Activated CD4-positive, alpha-beta T cell treated with anti-CD3 and anti-CD28 coated beads, Interleukin-2, Interleukin-6, amounts not matched to agents 100 ng/mL and 50 ng/mL, durations not matched to agents 16 hours and 8 hours (primary cell): ENCODE measurements at regions not wholly inside any gene's neighbourhood (a gene's known extent, or its start where the extent isn't known, plus 50 kb on each side); places are given as distances from the start of the nearest gene placed in this dataset.
"Not testable (repeated sequence)": the region's sequence is repeated elsewhere in the genome, so short reads cannot be mapped to it uniquely, and the experiment has no call there.

Experiments used
- DNase-seq: peaks from one replicate; pipeline ENCODE4 v3.0.0-alpha.2; 2020

DNA sequence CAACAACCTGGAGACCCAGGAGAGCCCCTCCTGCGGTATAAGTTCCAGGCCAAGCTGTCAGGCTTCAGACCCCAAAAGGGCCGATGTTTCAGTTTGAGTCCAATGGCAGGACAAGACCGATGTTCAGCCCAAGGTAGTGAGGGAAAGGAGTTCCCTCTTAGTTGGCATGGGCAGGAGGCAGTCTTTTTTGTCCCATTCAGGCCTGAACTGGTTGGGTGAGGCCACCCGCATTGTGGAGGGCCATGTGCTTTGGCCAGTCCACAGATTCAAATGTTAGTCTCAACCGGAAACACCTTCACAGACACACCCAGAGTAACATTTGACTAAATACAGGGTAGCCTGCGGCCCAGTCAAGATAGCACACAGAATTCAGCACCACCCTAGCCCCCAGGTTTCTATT, 89.6 kb upstream of the ANKRD10 start:
- DNase-seq: no peak

DNA sequence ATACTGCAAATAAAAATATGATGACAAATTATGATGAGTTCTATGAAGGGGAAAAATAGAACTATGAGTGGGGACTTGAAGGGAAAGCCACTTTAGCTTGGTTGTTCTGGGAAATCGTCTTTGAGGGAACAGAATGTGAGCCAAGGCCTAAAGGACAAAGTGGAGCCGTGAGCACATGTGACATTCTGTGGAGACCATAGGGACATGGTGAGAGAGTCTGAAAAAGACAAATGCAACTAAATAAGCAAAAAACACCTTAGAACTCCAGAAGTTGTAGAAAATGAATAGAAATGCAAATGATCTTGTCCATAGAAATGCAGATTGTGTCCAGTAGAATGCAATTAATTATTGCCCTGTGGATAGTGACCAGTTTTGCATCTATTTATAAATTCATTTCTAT, 86.8 kb upstream of the ANKRD10 start:
- no peak for DNase-seq

DNA sequence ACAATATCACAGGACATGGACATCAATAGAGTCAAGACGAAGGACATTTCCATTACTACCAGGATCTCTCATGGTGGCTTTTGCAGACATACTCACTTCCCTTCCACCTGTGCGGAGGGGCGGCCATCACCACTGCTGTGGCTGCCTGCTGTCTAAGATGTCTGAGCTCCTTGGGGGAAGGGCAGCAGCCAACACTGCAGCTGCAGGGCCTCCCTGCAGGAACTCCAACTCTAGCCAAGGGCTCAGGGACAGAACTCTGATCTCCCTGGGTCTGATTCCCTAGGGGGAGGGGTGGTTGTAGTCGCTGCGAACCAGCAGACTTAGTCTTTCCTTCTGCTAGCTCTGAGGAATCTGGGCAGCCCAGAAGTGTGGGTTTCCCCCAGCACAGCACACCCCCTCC, 78.9 kb upstream of the ANKRD10 start:
- no peak for DNase-seq

DNA sequence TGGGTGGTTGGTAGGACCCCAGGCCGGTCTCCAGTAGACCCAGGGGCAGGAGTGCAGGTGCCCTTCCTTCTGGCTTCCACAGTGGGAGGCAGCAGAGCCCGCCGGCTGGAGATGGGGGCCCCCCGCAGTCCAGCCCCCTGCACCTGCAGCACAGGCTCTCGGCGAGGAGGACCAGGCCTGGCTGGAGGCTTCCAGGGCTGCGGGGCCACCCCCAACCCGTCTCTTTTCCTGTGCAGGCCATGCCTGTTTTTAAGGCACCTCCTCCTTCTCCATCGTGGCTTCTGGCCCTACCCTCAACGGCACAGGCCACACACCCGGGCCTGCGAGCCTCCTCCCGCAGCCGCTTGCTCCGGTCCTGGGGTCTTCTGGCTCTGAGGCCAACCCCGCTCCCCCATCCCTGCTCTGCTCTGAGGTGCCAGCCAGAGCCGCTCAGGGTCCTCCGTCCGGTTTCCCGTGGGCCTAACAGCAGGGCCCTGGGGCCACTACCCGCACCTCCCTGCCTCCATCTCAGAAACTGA, 77.2 kb upstream of the ANKRD10 start:
- DNase-seq: no peak

DNA sequence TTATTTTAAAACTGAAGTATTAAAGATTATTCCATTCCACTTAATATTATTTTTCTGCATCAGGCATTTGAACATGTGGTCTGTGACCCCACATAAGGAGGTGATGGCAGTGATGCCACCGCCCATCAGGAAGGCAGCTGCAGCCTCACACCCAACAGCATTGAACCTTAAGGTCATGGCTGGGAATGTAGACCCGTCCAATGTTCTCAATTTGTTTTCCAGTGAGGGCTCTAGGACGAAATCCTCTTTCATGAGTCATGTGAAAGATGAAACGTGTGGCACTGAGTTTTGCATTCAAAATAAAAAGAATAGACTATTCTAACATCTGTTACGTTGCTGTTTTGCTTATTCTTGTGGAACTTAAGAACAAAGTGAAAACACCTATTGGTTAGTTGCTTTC, 74.5 kb upstream of the ANKRD10 start:
- no peak for DNase-seq

DNA sequence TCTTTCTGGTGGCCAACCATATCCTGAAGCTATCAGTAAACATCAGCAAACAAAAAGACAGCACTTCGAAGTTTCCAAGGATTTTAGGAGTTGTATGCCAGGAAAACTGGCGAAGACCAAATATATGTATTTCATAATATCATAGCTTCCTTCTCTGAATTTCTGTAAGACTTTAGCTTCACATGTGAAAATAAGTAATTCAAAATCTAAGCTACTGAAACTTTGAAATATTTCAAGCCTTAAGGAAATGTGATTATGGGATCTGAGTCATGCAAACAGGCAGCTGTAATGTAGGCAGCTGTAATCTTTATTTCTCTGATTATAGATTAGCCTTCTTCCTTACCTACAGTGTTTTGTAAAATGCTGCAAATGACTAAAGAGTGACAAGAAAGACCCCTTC, 70.7 kb upstream of the ANKRD10 start:
- DNase-seq: no peak

DNA sequence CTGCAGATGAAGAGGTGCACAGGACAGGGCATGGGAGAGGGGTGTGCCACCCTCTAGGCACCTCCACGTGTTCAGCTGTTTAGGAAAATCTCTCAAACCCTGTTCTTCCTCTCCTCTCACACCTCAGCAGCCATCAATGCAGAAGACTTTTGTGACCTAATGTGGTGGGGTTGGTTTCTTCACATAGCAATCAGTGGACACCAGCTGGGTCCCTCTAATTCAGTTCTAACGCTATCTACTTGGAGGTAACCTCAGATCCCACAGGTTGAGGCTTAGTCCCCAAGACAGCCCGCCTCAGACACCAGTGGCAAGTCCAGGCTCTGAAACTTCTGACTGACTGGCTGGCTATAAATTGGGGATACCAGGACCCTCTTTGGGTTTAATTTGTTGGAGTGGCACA, 69.9 kb upstream of the ANKRD10 start:
- no peak for DNase-seq

DNA sequence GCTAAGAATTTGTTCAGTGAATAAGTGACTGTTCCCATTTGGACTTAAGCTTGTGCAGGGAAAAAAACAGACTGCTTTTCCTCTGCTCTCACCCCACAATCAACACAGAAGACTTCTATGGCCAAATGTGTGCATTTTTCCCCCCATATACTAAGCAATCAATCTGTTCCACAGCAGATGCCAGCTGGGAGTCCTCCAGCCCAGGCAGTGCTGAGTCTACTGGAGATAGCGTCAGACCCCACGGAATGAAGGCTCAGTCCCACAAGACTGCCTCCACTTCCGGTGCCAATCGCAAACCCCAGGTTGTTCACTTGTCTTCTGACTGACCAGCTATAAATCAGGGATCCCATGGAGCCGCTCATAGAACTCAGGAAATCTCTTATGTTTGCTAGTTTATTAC, 69.5 kb upstream of the ANKRD10 start:
- DNase-seq: no peak

DNA sequence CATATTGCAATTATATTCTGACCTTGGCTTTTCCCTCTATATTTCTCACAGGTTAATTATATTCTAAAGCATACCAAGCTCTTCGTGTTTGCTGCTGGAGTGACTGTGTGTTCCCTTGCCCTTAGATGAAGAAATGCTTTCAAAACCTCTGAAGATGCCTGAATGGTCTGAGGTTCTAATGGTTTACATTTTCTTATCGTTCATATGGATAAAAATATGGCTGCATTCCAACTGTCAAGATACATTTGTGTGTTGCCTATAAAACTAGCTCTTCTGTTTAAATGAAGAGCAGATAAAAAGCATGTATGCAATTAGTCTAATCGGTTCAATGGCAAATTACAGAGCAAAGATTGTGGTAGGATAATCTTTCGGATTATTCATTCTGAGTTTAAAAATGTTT, 68.4 kb upstream of the ANKRD10 start:
- DNase-seq: no peak

DNA sequence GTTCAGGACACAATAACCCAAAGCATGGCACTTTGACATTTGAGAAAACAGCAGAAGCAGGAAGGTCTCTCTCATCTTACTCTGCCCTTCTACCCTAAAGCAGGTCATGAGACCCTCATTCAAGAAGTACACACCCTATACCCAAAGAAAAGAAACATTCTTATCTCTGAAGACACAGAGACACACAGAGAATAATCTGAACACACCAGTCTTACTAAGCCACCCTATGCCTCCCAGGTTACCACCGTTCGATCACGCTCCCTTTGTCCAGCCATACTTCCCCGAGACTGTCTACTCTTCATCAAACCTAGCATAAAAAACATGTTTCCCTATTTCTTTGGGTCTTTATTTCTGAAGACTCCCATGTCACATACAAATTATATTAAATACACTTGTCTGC, 66.5 kb upstream of the ANKRD10 start:
- DNase-seq: no peak

DNA sequence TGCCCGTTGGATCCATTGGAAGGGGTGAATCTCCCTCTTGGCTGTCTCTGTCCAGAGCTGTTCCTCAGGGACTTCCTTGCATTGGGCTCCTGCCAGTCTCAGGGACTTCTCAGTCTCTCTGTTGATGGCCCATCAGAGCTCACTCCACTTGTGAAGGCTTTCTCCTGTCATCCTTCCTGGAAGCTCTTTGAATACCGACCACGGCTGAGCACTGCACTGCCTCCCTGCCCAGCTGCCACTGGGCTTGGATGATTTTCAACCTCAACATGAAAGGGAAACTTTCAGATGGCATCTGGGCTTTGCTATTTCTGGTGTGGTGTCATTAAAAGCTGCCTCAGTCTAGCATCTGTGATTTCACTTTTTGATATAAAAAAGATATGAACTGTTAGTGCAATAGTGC, 66.1 kb upstream of the ANKRD10 start:
- DNase-seq: no peak

DNA sequence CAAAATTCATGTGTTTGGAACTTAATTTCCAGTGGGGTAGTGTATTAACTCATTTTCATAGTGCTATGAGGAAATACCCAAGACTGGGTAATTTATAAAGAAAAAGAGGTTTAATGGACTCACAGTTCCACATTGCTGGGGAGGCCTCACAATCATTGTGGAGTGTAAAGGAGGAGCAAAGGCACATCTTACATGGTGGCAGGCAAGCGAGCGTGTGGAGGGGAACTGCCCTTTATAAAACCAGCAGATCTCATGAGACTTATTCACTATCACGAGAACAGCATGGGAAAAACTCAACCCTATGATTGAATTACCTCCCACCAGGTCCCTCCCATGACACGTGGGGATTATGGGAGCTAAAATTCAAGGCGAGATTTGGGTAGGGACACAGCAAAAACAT, 64.3 kb upstream of the ANKRD10 start:
- DNase-seq: not testable (repeated sequence)

DNA sequence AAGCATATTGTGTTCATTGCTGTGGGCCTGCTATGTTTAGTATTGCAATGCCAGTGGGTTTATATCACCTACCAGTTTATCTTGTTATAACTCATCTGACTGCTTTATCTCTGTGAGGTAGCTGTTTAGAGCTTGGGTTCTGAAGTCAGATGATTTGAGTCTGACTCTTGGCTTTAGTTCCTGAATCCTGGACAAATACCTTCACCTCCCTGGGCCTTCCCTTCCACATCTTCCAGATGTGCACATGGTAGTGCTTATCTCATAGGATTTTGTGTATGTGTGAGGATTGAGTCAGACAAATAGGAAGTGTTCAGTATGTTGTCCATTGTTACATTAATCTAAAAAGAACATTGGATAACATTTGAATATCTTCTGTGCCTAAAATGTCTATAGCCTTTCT, 63.5 kb upstream of the ANKRD10 start:
- no peak for DNase-seq

DNA sequence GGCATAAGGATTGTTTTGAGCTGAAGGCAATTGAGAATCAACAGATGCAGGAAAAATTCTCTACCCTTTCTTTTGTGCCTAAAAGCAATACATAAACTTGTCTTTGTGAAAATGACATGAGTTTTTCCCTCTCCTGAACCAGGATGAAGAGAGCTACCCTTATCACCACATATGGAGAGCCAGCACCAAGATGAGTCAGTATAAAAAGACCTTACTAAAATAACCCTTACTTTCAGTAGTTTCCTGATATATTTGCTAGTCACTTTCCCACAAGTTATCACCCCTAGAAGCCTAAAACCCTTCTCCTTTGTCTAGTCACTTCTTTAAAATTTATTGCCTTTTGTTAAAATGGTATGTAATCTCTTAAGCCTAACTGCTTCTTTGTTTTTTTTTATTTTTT, 61.9 kb upstream of the ANKRD10 start:
- DNase-seq: no peak

DNA sequence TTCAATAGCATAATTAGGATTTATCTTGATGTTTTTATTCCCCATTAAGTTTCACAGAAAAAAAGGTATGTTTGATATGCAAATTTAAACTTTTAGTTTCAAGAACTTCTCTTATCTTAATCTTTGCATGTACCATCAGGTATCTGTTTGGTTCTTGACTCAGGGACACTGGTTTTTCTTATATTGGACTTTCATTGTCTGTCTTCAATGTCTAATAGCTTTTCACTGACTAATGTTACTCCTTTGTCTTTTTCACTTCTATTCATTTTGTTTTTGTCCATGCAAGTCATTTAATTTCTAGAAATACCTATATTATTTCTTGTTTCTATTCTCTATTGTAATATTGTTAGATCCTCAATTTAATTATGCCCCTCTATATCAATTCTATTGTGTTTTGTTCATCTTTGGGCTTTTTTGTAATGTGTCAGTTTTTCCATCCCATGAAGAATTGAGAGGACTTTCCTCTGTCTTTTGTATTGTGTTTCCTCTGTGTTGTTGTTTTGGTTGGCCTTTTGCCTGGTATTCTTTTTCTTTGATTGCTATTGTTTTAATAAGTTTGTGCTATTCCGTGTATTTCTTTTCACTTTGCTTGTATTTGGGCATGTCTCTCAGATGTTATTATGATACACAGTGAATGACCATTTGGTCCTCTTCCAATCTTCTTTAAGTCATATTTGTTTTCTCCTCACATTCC, 58.3 kb upstream of the ANKRD10 start:
- no peak for DNase-seq

DNA sequence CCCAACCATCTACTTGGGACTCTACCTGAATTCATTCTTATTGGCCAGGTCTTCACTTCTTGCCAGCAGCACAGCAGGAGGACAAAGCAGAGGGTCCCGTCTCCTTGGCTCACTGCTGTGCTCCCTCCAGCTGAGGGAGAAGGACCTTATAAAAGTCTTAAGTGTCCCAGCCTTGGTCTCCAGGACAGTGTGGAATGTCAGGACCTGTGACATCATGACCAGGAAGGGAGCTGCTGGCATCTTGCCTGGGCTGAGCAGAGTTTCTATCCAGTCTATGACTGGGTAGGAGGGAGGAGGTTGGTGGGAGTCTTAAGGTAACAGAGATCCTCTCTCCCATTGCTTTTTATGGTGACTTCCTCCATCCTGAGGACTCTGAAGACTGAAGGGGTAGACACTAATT, 56.6 kb upstream of the ANKRD10 start:
- DNase-seq: no peak

DNA sequence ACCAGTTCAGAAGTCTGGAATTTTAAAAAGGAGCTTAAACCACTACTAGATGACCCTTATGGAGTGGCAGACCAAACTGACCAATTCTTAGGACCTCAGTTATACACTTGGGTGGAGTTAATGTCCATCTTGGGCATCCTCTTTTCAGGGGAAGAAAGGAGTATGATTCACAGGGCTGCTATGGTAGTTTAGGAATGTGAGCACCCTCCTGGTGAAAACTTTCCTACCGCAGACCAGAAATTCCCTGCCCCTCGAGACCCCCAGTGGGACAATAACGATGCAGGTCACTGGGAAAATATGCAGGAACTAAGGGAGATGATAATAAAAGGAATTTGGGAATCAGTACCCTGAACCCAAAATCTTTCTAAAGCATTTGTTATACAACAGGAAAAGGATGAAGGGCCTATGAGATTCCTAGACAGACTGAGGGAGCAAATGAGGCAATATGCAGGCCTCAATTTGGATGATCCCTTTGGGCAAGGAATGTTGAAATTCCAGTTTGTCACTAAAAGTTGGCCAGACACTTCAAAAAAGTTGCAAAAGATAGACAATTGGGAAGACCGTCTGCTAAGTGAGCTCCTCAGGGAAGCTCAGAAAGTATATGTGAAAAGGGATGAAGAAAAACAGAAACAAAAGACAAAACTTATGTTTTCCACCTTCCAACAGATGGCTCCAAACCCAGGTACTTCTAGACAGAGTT, 52.4 kb upstream of the ANKRD10 start:
- not testable (repeated sequence) for DNase-seq

DNA sequence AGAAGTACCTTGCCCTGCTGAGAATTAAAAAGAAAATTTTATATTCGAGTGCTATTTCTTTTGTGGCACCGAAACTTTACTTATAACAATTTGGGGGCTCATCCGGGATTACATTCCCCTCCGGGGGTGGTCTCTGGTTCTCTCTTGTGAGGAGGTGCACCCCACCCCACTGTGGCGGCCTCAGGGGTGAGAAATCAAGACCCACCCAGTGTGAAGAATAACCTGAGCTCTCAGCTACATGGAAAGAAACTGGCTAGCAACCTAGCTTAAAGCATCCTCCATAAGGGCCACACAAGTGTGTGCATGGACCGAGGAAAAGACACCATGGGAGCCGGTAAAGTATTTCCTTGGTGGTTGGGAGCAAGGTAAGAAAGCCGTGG, 50.9 kb upstream of the ANKRD10 start:
- no peak for DNase-seq

DNA sequence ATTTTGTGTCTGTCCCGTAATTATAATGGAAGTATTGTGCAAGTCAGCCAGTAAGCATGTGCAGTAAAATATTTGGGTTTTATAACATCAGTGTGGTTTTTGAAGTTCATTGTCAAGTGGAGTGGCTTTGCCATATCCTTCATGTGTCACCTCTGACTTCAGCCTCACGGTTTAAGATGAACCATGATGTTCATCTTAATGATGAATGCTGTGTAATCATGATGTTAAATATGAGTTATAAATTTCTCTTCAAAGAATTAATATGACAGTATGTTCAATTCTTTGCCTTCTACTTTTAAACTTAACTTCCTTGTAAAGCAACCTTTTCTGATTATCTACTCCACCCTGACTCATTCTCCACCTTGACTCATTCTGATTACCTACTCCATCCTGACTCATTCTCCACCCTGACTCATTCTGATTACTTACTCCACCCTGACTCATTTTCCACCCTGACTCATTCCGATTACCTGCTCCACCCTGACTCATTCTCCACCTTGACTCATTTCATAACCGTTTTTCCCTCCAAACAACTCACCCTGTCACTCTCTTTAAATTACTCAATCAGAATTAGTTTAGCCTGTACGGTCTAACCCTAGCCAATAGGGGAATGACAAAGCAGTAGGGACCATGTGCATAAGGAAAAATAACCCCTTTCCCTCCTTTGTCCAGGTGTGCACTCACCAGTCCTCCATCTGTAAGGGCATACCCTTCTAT, 50.3 kb upstream of the ANKRD10 start:
- peak; percentile 93 for DNase-seq
